Colonic mucosa (tissue), 4 donors: ENCODE measurements at regions not wholly inside any gene's neighbourhood (a gene's known extent, or its start where the extent isn't known, plus 50 kb on each side); places are given as distances from the start of the nearest gene placed in this dataset.

Experiments used
- DNase-seq: peaks from one replicate; pipeline ENCODE4 v3.0.0-alpha.2; 2020
- H3K27ac ChIP-seq: fragments of 200-600 bp; one replicate; pipeline ENCODE4 v1.8.0; 2021
- H3K27me3 ChIP-seq: fragments of 200-600 bp; one replicate; pipeline ENCODE4 v1.8.0; 2021
- H3K36me3 ChIP-seq: fragments of 200-600 bp; one replicate; pipeline ENCODE4 v1.8.0; 2021
- H3K4me1 ChIP-seq: fragments of 200-600 bp; one replicate; pipeline ENCODE4 v1.8.0; 2021; ENCODE audit warnings: mild to moderate bottlenecking
- H3K4me3 ChIP-seq: fragments of 200-600 bp; one replicate; pipeline ENCODE4 v1.8.0; 2021
- H3K9ac ChIP-seq, 2 donors: one replicate each; pipeline ENCODE4 v1.7.0; 2013; ENCODE audit warnings: control low read depth in 2 of 2, low read depth in 2 of 2, low read length in 2 of 2
- H3K9me3 ChIP-seq: fragments of 200-600 bp; one replicate; pipeline ENCODE4 v1.8.0; 2021
- CTCF ChIP-seq: fragments of 200-600 bp; IDR thresholded peaks from one replicate; pipeline ENCODE4 v1.8.0; 2022; ENCODE audit warnings: antibody characterized with exemption, mild to moderate bottlenecking
- intact Hi-C: fragments of 100-400 bp; cut with DNase I; formaldehyde crosslinking; loops from one replicate; pipeline ENCODE4 v1.14.1; 2022
- donor health status: healthy.
- donor health status: DM: no; HTN: no; CAD: no.
- donor health status: DM: no; HTN: no; CAD: no.

- TF ChIP-seq CTCF = no peak
- Histone ChIP-seq H3K4me3 (no peak overlapping the region), H3K9ac (no peak overlapping the region), H3K27ac (peak overlapping the region; percentile 36), H3K9me3 (no peaks in the 10 kb centered on the region), H3K4me1 (no peaks in the 10 kb centered on the region), H3K27me3 (no peaks in the 10 kb centered on the region), H3K36me3 (no peaks in the 10 kb centered on the region)
- no peak for DNase-seq
- intact Hi-C loops = no loop called here
These were observed 129.1 kb downstream of the MACROH2A1 start for GRCh38 chr5:135269931-135270421.

- Histone ChIP-seq H3K4me1 (no peaks in the 10 kb centered on the region), H3K27me3 (no peaks in the 10 kb centered on the region), H3K9me3 (no peaks in the 10 kb centered on the region), H3K4me3 (no peak overlapping the region), H3K9ac (no peak overlapping the region), H3K27ac (no peak overlapping the region), H3K36me3 (no peaks in the 10 kb centered on the region)
- TF ChIP-seq CTCF = no peak
- intact Hi-C loops = no loop called here
- DNase-seq = no peak
These were observed 129.8 kb downstream of the MACROH2A1 start for GRCh38 chr5:135269199-135269598.

- intact Hi-C loops = no loop called here
- no peak for TF ChIP-seq CTCF
- Histone ChIP-seq H3K27ac (no peak overlapping the region), H3K4me3 (no peak overlapping the region), H3K27me3 (no peaks in the 10 kb centered on the region), H3K4me1 (no peaks in the 10 kb centered on the region), H3K36me3 (no peaks in the 10 kb centered on the region), H3K9ac (no peak overlapping the region), H3K9me3 (no peaks in the 10 kb centered on the region)
- no peak for DNase-seq
These were observed 132.1 kb downstream of the MACROH2A1 start for GRCh38 chr5:135266975-135267374.

GRCh38 chr5:135266303-135266635 is 132.8 kb downstream of the MACROH2A1 start:
- Histone ChIP-seq H3K36me3 (no peaks in the 10 kb centered on the region), H3K27ac (no peak overlapping the region), H3K27me3 (no peaks in the 10 kb centered on the region), H3K4me3 (no peak overlapping the region), H3K4me1 (no peaks in the 10 kb centered on the region), H3K9me3 (no peaks in the 10 kb centered on the region), H3K9ac (no peak overlapping the region)
- intact Hi-C loops = no loop called here
- no peak for DNase-seq
- TF ChIP-seq CTCF = no peak

- no peak for DNase-seq
- intact Hi-C loops = no loop called here
- Histone ChIP-seq H3K9ac (no peak overlapping the region), H3K4me3 (no peak overlapping the region), H3K27ac (no peak overlapping the region), H3K36me3 (no peaks in the 10 kb centered on the region), H3K9me3 (no peaks in the 10 kb centered on the region), H3K4me1 (no peaks in the 10 kb centered on the region), H3K27me3 (no peaks in the 10 kb centered on the region)
- no peak for TF ChIP-seq CTCF
These were observed 133.3 kb downstream of the MACROH2A1 start for GRCh38 chr5:135265497-135266302.
